GM18511 (cell line): ENCODE measurements at regions not wholly inside any gene's neighbourhood (a gene's known extent, or its start where the extent isn't known, plus 50 kb on each side); places are given as distances from the start of the nearest gene placed in this dataset.
A peak's percentile ranks its signal among the peaks of the same experiment; 100 is the strongest.
"Not testable (repeated sequence)": the region's sequence is repeated elsewhere in the genome, so short reads cannot be mapped to it uniquely, and the experiment has no call there.

Experiments
- ATAC-seq: cut with Tn5 transposase; IDR thresholded peaks from one replicate; pipeline ENCODE4 v1.9.1; 2021; ENCODE audit warnings: mild to moderate bottlenecking, moderate library complexity; ENCODE audit not compliant: unreplicated experiment

DNA sequence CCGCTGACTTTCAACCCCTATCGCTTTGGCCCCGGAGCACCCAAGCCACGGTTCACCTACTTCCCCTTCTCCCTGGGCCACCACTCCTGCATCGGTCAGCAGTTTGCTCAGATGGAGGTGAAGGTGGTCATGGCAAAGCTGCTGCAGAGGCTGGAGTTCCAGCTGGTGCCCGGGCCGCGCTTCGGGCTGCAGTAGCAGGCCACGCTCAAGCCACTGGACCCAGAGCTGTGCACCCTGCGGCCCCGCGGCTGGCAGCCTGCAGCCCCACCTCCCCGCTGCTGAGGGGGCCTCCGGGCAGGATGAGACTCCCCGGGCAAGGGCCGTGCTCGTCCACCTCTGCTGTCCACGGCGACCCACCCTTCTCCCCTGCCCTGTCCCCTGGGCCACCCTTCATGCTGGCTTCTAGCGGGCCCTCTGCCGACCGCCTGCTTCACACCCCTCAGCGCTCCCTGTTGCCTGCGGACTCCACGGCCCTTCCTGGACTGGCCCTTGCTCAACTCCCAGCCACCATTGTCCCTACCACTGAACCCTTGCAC is 92.2 kb upstream of the TRABD2B start:
- ATAC-seq = no peak

DNA sequence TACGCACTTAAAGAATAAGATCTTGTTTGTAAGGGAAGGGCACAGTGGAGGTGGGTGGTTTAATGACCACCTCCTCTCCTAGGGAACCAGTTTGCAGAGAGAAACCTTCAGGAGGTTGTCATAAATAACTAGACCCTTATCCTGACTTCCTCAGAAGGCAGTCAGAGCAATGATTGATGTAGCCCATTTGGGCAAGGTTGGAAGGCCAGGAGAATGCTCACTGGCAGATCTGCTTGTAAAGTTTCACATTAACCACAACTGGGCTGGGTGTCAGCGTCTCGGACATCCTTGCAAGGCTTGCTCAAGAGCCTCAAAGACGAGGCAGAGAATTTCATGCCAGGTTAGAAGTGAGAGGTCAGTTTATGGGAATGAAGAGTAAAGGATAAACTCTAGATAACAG is 87.6 kb upstream of the TRABD2B start:
- no peak for ATAC-seq

DNA sequence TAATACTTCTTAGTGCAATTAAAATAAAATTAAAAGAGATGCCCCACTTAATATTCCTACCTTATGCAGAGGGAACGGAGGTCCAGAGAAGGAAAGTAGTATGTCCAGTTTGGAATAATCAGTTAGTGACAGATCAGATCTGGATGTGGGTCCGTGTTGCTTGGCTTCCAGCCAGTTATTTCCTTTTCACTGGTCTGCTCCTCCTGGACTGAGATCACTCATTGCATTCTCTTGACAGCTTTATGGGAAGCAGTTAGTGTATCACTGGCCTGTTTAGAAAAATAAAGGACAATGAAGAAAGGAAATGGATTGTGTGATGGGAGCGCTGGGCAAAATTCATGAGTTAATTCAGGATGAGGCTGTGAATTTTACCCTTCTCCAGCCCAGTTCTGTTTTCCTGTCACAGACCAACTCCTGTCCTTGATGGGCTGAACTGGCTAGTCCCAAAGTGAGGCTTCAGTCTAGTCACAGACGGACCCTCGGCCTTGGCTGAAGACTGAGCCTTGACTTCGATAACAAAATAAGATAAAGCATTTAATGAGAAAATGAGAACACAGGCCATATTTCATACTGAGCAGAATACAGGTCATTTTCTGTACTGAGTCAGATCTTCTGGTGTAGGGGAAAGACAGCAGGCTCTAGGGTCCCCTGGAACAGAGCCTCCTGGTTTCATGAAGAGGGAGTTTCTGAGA is 85.2 kb upstream of the TRABD2B start:
- ATAC-seq = no peak

DNA sequence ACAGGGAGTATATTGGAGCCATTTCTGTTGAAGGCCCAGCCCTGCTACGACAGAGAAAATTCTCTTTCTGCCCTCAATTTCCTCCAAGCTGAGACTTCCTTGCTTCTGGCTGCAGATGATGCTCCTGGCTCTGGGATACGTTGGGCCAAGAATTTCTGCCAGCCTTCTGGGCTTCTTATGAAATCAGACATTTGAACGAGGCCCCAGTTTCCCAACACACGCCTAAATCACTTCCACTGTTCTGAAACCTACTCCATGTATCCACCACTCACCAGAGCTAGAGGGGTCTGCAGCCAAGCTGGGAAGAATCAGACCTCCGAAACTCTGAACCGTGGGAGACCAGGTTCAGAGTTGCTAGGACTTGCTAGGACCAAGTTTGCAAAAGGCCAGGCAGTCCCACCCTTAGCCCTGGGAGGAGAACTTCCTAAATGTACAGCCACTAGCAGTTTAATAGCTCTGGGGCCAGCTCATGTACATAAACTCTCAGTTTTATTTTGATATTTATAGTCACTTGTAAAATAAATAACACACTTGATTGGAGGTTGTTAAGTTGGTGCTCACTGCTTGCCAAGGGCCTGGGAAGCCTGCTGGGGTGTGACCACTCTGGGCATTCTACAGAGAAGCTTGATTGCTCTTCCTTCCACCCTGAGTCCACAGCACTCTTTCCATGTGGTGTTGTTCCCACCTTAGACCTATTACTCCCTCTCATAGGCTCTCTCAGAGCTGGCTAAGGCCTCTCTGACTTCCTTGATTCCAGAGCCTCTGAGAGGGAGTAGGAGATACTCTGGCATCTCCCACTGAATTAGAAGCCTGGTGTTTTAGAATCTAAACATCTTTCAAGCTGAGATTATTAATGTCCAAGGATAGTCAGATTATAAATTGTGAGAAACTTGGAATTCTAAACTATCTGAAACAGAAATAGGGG is 83.4 kb upstream of the TRABD2B start:
- no peak for ATAC-seq

DNA sequence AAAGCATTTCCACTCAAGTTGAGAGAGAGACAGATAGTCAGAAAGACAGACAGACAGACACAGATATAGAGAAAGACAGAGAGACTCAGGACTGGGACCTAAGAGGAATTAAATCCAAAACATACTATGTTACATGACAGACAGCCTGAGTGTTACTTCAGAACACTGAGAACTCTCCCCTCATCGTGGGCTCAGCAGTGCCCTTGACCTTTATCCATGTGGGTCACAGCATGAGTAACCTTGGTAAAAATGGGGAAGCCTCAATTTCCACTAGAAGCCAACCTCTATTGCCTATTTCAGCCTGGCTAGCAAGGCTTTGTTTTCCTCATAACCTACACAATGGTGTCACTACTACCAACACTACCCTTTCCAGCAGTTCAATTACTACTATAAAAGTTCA is 81.9 kb upstream of the TRABD2B start:
- no peak for ATAC-seq

DNA sequence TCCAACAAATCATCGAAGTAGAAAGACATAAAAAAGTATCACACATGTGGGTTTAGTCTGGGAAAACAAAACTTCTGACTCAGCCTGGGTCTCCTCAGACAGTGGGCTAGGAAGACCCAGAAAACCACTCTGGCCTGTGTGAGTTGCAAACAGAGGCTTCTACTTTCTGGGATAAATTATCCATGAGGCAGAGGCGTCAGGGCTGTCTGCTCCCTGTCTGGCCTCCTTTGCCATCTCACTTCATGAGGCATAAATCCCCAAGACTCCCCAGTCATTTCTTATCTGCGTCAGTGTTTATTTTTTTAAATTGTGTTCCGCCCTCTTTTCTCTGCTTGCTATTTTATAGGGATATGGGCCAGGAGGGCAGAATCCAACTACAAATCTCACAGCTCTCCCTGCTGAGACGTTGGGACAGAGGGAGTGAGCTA is 80.6 kb upstream of the TRABD2B start:
- no peak for ATAC-seq

DNA sequence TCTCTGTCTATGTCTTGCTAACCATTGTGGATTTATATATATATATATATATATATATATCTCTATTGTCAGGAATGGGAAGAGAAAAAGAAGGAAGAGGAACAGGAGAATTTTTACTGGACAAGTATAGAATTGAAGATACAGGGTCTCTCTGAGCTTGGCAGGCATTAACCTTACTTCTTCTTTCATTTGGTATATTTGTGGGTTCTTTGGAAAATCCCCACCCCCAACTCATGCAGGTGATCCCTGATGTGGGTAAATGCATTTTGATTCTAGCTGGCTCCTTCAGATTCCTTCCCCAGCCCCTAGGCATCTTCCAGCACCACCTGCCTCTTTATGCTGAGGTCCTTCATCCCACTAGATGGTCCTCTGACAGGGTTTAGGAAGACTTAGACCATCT is 78.8 kb upstream of the TRABD2B start:
- ATAC-seq = no peak

DNA sequence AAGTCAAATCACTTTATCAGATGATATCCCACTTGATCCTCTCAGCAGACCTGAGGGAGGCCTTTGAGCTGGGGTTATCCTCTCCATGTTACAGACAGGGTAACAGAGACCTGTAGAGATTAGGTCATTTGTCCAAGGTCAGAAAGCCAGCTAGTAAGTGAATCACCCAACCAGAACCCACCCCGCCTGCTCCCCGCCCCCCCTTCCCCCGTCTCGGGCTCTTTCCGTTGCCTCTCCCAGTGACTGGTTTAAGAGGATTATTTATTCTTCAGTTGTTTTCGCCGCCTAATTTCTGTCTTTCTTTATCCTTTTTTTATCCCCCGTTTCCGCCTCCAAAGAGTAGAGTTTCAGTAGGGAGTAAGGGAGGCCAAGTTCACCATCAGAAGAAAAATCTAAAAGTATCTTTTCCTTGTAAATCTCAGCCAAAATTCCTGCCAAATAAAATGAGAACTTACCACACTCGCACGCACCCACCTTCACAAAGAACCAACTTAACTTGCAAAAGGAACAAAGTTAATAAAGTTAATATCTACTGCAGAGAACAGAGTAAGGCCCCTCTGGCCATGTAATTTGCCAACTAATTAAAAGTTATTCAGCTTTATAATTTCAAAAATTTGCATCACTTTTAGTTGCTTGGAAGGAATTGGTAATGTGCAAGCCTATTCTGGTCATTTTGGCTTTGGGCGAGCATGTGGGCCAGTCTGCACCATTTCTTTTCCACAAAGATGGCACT is 76.8 kb upstream of the TRABD2B start:
- ATAC-seq = no peak

DNA sequence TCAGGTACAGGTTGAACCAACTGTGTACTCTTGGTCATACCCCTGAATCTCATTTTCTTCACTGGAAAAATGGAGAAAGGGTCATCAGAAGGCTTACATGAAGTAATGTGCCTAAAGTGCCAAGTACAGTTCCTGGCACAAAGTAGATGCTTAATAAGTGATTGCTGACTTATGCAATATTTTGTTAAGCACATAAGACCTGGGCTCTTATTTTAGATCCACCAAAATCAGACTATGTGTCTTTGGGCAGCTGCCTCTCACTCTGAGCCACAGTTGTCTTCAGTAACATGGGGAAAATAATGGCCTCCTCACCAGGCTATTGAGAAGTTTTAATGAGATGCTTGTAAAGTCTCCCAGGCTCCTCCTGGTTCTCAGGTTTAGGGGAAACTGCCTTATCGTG is 74.3 kb upstream of the TRABD2B start:
- ATAC-seq = no peak

DNA sequence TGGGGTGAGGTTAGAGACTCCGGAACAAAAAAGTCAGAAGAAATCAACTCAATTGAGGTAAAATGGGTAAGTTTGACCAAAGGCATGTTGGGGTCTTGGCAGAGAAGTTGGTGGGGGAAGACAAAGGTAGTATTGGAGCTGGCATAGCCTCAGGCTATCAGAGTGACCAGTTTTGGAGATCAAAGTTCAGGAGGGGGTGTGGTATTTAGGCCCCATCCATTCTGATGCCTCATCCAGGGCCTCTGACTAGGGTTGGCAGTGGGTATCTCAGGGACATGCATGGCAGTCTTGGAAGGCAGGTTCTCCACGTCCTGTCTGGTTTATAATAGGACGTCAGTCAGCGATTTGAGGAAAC is 73.2 kb upstream of the TRABD2B start:
- no peak for ATAC-seq

DNA sequence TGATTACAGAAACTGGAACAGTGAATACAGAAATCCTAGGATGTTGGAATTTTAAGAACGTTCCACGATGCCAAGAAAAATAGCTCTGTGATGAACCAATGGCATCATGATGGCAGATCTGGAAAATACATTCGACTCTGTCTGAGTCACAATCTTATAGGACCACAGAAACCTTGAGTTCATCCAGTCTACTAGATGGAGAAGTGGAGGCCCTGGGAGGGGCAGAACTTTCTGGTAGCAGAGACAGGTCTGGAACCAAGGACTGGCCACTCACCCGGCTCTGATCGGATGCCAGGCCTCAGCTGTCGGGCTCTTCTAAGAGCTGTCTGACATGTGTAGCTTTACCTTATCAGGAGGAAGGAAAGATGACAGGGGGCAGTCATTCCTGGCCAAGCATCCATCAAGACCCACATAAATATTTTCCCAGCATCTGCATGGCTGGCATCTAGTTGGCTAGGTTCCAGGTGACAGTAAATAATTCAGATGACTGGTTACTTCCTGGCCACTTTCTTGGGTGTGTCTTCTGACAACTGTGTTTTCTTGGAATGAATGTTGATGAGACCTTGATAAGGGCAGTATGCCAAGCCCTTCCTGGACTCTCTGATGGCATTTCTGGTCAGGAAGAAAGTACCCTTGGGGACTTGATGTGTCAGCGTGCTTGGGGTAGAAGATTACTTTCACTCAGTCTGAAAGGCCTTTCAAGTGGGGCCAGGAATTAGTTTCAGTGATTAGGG is 72.6 kb upstream of the TRABD2B start:
- ATAC-seq = no peak

DNA sequence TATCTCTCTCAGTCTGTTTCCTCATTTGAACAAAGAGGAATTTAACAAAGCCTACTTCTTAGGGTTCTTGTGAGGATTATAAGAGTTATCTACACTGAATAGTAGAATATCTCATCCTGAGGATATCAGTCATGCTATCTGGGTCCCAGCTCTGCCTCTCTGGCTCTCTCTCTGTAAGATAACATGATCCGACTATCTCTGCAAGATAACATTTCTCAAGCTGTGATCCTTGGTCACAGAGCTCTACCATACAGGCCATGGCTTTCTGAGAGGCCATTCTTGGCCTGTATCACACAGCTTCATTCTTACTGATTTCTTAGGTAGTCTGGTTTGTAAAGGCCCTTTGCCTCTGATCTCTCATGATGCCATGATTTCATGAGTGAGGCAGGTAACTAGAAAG is 71.0 kb upstream of the TRABD2B start:
- ATAC-seq = no peak

DNA sequence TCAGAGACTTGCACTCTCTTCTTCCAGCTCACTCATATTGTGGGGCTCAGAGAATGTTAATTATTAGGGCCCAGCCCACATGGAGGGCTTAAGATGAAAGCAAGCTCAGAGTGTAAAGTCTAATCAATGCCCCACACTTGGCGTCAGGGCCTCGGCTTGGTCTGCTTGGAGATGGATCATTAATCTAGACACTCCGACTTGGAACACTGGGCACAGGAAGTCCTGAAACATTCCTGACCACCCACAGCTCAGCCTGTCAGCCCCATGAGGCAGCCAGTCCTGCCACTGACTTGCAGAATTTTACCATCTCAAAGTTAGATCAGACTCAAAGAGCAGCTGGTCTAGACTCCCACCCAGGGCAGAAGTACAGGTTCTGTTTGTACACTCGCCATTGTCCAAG is 69.8 kb upstream of the TRABD2B start:
- no peak for ATAC-seq

DNA sequence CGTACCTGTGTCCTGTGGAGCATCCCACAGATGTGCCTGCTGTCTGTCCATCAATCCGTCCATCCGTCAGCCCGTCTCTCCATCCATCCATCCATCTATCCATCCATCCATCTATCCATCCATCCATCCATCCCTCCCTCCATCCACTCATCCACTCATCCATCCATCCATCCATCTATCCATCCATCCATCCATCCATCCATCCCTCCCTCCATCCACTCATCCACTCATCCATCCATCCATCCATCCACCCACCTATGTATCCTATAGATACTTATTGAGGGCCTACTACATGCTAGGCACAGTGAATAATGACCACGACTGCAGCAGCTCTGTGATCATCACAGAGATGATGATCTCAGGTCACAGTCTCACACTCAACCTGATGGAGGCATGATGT is 67.5 kb upstream of the TRABD2B start:
- not testable (repeated sequence) for ATAC-seq

DNA sequence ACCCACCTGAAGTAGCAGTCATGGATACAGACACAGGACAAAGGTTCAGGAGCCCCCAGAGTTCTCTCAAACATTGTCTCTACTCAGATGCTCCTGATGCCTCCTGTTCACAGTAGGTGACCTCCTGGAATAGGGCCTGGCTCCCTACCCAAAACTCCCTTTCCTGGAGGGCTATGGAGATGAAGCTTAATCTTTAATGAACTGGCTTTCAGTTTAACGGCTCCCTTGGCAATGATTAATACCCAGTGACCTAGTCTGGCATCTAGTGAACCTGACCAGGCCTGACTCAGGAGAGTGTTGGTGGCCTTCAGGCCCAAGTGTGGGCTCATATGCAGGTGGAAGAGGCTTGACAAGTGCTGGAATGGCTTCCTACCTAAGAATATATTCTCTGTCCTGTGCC is 65.2 kb upstream of the TRABD2B start:
- peak; percentile 52 for ATAC-seq

DNA sequence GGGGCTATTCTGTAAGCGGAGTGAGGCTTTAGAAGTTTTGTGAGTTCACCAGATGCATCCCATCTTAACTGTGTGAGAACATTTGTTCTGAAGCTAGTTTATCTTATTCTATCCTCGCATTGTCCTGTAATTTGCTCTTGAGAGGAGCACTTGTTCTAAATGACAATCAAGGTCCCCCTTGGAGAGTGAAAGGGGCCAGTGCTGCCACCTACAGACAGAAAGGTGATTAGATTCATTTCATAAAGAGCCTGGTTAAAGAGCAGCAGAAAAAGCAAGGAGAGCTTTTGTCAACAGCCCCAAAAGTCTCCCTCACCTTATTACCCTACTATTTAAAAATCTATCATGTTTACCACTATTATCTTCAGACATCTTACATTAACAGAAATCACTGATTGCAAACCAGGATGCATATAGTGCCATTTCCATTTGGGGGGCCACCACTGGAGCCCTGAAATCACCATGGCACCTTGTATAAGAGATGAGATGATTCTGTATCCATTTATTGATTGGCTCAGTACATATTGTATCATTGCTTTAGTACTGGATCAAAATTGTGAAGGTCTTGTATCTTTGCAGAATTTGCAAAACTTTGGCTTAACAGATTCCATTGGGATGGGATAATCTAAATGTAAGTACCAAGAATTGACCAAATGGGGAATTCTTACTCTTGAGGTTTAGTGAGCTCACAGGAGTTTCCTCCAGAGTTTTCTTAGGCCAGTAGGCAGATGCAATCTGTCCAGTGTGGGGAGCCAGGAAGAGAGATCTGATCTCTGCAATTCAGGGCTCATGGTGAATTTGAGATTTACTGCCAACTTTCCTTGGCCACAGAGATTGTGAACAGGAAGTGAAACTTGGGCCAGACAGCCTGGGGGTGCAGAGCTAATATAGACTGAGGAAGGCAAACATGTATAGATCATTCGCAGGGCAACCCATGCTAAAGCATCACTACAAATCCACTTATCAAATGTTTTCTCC is 64.3 kb upstream of the TRABD2B start:
- peak; percentile 90 for ATAC-seq

DNA sequence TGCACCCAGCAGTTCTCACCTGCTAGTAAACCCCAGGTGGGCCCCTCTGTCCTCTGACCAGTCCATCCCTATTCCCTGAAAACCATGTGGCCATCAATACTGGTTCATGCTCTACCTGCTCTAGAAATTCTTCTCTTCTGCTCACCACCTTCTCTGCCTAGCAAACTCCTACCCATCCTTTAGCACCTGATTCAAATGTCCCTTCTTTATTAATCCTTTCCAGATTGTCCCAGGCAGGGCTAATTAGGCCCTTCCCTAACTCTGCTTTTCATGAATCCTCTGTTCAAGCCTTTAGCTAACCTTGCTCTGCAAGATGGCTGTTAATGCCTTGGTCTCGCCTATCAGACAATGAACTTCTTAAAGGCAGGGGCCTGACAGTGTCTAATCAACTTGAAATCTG is 62.1 kb upstream of the TRABD2B start:
- no peak for ATAC-seq

DNA sequence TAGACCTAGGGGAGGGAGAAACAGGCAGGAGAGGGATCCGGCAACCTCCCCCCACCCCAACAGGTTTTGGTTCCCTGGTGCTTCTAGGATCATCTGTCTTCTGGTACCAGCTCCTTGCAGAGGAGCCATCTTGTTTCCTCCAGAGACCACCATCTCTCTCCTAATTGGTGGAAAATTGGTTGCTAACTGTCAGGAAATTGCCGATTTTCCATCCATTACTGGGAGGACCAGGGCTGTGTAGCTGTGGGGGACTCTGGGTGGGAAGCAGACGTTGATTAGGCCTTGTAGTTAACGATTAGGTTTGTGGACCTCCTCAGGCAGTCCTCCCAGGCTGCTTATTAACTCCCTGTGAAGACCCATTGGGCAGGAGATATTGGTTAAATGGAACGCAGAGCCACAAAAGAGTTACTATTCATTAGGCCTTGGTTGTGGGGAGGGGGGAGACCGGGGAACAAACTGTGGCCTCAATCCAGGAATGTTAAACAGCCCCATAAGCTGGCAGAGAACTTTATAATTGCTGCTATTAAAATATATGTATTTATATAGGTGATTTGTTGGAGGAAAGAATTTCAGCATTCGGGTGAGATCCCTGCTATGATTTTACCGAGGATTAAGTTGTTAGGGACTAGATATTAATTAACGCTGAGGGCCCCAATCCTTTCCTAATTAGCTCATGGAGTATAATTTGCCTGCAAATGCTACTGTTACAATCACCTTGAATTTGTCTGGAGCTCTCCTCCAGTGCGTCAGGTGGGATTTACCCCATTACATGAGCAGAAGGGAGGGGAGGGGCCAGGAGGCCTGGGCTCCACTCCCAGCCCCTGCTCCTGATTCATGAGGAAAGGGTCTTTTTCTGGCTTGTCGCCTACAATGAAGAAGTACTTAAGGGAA is 61.2 kb upstream of the TRABD2B start:
- ATAC-seq = no peak

DNA sequence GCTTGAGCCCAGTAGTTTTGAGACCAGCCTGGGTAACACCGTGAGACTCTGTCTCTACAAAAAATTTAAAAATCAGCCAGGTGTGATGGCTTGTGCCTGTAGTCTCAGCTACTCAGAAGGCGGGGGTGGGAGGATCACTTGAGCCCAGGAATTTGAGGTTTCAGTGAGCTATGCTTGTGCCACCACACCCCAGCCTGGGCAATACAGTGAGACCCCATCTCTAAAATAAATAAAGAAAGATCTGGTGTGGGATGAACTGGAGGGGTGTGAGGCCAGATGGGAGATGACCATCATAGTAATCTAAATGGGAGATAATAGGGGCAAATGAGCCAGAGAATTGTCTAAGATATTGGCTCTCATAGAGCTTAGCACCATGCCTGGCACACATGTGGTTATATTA is 60.1 kb upstream of the TRABD2B start:
- ATAC-seq = no peak
